ENCODE measurements at regions not wholly inside any gene's neighbourhood (a gene's known extent, or its start where the extent isn't known, plus 50 kb on each side); places are given as distances from the start of the nearest gene placed in this dataset.
"Not testable (repeated sequence)": the region's sequence is repeated elsewhere in the genome, so short reads cannot be mapped to it uniquely, and the experiment has no call there.

GRCh38 chr13:64180756-64181155 lies 2765.1 kb upstream of the PCDH20 start:
- no peak for DNase-seq (ENCODE audit: low read depth in 4 of 4, low spot score in 1 of 4)

- DNase-seq (ENCODE audit: low read depth in 4 of 4, low spot score in 1 of 4) = no peak
These were observed 2750.2 kb upstream of the PCDH20 start for GRCh38 chr13:64165826-64166225.

- DNase-seq (ENCODE audit: low read depth in 4 of 4, low spot score in 1 of 4) = no peak
These were observed 2748.8 kb upstream of the PCDH20 start for GRCh38 chr13:64164435-64164834.

- no peak for DNase-seq (ENCODE audit: low read depth in 4 of 4, low spot score in 1 of 4)
These were observed 2744.8 kb upstream of the PCDH20 start for GRCh38 chr13:64160479-64160878.

GRCh38 chr13:64158908-64159307 lies 2743.3 kb upstream of the PCDH20 start:
- DNase-seq (ENCODE audit: low read depth in 4 of 4, low spot score in 1 of 4) = no peak

GRCh38 chr13:64154514-64154913 lies 2738.9 kb upstream of the PCDH20 start:
- no peak for DNase-seq (ENCODE audit: low read depth in 4 of 4, low spot score in 1 of 4)

GRCh38 chr13:64130600-64130999 lies 2715.0 kb upstream of the PCDH20 start:
- DNase-seq (ENCODE audit: low read depth in 4 of 4, low spot score in 1 of 4) = no peak

- DNase-seq (ENCODE audit: low read depth in 4 of 4, low spot score in 1 of 4) = no peak
These were observed 2714.5 kb upstream of the PCDH20 start for GRCh38 chr13:64130171-64130570.

GRCh38 chr13:64127856-64128255 lies 2712.2 kb upstream of the PCDH20 start:
- DNase-seq (ENCODE audit: low read depth in 4 of 4, low spot score in 1 of 4) = no peak

GRCh38 chr13:64127192-64127591 lies 2711.5 kb upstream of the PCDH20 start:
- DNase-seq (ENCODE audit: low read depth in 4 of 4, low spot score in 1 of 4) = no peak

GRCh38 chr13:64121023-64121709 lies 2705.5 kb upstream of the PCDH20 start:
- DNase-seq (ENCODE audit: low read depth in 4 of 4, low spot score in 1 of 4) = not testable (repeated sequence)

GRCh38 chr13:64099994-64100393 lies 2684.3 kb upstream of the PCDH20 start:
- DNase-seq (ENCODE audit: low read depth in 4 of 4, low spot score in 1 of 4) = no peak

GRCh38 chr13:64090311-64090710 lies 2674.7 kb upstream of the PCDH20 start:
- no peak for DNase-seq (ENCODE audit: low read depth in 4 of 4, low spot score in 1 of 4)

- DNase-seq (ENCODE audit: low read depth in 4 of 4, low spot score in 1 of 4) = no peak
These were observed 2672.8 kb upstream of the PCDH20 start for GRCh38 chr13:64088491-64088890.

- DNase-seq (ENCODE audit: low read depth in 4 of 4, low spot score in 1 of 4) = no peak
These were observed 2672.0 kb upstream of the PCDH20 start for GRCh38 chr13:64087624-64088023.

GRCh38 chr13:64083811-64084210 lies 2668.2 kb upstream of the PCDH20 start:
- DNase-seq (ENCODE audit: low read depth in 4 of 4, low spot score in 1 of 4) = no peak

GRCh38 chr13:64083396-64083795 lies 2667.7 kb upstream of the PCDH20 start:
- no peak for DNase-seq (ENCODE audit: low read depth in 4 of 4, low spot score in 1 of 4)

- DNase-seq (ENCODE audit: low read depth in 4 of 4, low spot score in 1 of 4) = no peak
These were observed 2662.9 kb upstream of the PCDH20 start for GRCh38 chr13:64078480-64078936.

- no peak for DNase-seq (ENCODE audit: low read depth in 4 of 4, low spot score in 1 of 4)
These were observed 2662.4 kb upstream of the PCDH20 start for GRCh38 chr13:64078025-64078424.

GRCh38 chr13:64077132-64077835 lies 2661.6 kb upstream of the PCDH20 start:
- DNase-seq (ENCODE audit: low read depth in 4 of 4, low spot score in 1 of 4) = not testable (repeated sequence)

GRCh38 chr13:64075543-64076271 lies 2660.1 kb upstream of the PCDH20 start:
- DNase-seq (ENCODE audit: low read depth in 4 of 4, low spot score in 1 of 4) = no peak

GRCh38 chr13:64074971-64075474 lies 2659.4 kb upstream of the PCDH20 start:
- no peak for DNase-seq (ENCODE audit: low read depth in 4 of 4, low spot score in 1 of 4)
